KOPT-K1 (cell line): ENCODE measurements at regions not wholly inside any gene's neighbourhood (a gene's known extent, or its start where the extent isn't known, plus 50 kb on each side); places are given as distances from the start of the nearest gene placed in this dataset.
"Not testable (repeated sequence)": the region's sequence is repeated elsewhere in the genome, so short reads cannot be mapped to it uniquely, and the experiment has no call there.

Experiments used
- H3K27ac ChIP-seq: fragments of 200-600 bp; sonication (generic); 2 replicates; pipeline ENCODE4 v1.5.1; 2016; ENCODE audit warnings: antibody characterized with exemption, mild to moderate bottlenecking, low read depth, low read length; ENCODE audit not compliant: poor library complexity, severe bottlenecking
- H3K36me3 ChIP-seq: fragments of 200-600 bp; sonication (generic); 2 replicates; pipeline ENCODE4 v1.5.1; 2017; ENCODE audit warnings: antibody characterized with exemption, mild to moderate bottlenecking, low read length, moderate library complexity; ENCODE audit not compliant: insufficient read depth
- H3K9me3 ChIP-seq: fragments of 200-600 bp; sonication (generic); 2 replicates; pipeline ENCODE4 v1.5.1; 2017; ENCODE audit warnings: antibody characterized with exemption, low read length, mild to moderate bottlenecking; ENCODE audit not compliant: insufficient read depth, poor library complexity, severe bottlenecking

DNA sequence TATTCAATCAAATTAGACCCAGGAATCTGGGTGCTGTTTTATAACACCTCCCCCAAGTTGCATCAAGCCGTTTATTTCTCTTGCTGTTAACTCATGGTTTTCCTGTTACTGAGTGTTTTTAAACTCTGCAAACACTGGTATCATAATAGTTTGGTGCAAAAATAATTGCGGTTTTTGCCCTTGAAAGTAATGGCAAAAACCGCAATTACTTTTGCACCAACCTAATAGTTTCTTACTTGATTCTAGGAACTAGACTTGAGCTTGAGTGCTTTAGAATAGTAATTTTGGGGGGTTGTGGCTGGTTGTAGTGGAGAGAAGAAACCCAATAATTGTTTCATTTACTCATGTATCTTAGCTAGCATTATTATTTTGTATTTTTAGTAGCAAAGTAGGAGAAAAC is 156.6 kb downstream of the FHIP1A start:
- Histone ChIP-seq H3K9me3 (no peaks in the 10 kb centered on the region), H3K27ac (no peak overlapping the region), H3K36me3 (no peaks in the 10 kb centered on the region)

DNA sequence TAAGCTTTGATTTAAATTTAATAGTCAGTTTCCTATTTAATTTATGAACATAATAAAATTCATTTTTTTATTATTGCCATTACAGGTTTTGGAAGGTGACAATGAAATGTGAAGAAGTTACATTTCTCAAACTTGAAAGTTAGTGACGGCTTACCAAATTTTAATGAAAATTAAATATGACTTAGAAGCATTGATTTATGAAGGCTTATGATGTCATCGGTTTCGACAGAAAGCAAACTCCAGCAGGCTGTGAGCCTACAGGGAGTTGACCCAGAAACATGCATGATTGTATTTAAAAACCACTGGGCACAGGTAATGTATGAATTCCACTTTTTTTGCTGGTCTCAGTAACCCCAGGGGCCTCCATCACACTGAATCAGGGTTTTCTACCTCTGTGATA is 157.1 kb downstream of the FHIP1A start:
- Histone ChIP-seq H3K9me3 (no peaks in the 10 kb centered on the region), H3K36me3 (no peaks in the 10 kb centered on the region), H3K27ac (no peak overlapping the region)

DNA sequence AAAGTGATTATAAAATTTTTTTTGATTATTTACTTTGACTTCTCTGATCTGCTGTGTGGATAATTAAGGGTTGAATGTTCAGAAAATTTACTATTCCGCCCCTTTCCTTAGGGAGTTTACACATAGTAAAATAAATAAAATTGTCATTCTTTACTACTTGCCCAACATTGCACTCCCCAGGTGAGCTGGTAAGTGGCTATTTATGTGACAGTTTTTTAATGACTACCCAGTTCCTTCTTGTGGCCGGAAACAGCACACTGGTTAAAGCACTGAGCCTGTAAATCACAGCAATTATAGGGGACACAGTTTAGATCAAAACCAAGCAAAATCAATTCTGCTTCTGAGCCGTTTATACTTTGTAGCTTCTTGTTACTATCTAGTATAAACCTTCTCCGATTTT is 158.1 kb downstream of the FHIP1A start:
- H3K9me3 ChIP-seq: no peaks in the 10 kb centered on the region

GRCh38 chr4:151568966-151569365 is 160.0 kb downstream of the FHIP1A start:
- H3K9me3 ChIP-seq: no peaks in the 10 kb centered on the region
- no peak overlapping the region for H3K27ac ChIP-seq
- no peaks in the 10 kb centered on the region for H3K36me3 ChIP-seq

More for the DNA sequence above, 158.1 kb downstream of the FHIP1A start:
- Histone ChIP-seq H3K36me3 (no peaks in the 10 kb centered on the region), H3K27ac (no peak overlapping the region)

GRCh38 chr4:151569650-151570049 is 160.7 kb downstream of the FHIP1A start:
- Histone ChIP-seq H3K9me3 (no peaks in the 10 kb centered on the region), H3K27ac (no peak overlapping the region)

DNA sequence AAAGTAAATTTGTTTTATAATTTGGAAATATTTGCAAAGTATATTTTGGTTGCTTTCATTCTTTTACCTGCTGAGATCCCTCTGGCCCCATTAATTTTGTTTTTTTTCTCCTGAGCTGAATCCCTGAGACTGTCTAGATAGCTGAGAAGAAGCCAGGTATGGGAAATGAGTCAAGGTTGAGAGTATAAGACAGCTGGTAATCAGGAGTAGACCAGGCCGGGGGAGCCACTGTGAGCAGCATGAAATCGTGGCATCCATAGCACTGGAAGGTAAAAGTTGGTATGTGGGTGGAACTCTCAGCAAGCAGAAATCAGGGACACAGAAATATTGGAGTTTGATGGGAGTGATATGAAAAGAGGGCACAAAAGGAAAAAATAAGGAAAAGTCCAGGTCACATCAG is 164.5 kb downstream of the FHIP1A start:
- Histone ChIP-seq H3K9me3 (no peaks in the 10 kb centered on the region), H3K27ac (no peak overlapping the region), H3K36me3 (no peaks in the 10 kb centered on the region)

More at GRCh38 chr4:151569650-151570049, 160.7 kb downstream of the FHIP1A start:
- H3K36me3 ChIP-seq: no peaks in the 10 kb centered on the region

GRCh38 chr4:151573945-151574344 is 165.0 kb downstream of the FHIP1A start:
- Histone ChIP-seq H3K36me3 (no peaks in the 10 kb centered on the region), H3K27ac (no peak overlapping the region), H3K9me3 (no peaks in the 10 kb centered on the region)

GRCh38 chr4:151574968-151575367 is 166.0 kb downstream of the FHIP1A start:
- Histone ChIP-seq H3K36me3 (no peaks in the 10 kb centered on the region), H3K27ac (no peak overlapping the region), H3K9me3 (no peaks in the 10 kb centered on the region)

GRCh38 chr4:151575646-151576045 is 166.7 kb downstream of the FHIP1A start:
- no peaks in the 10 kb centered on the region for H3K9me3 ChIP-seq
- H3K36me3 ChIP-seq: no peaks in the 10 kb centered on the region
- no peak overlapping the region for H3K27ac ChIP-seq

GRCh38 chr4:151576627-151577026 is 167.7 kb downstream of the FHIP1A start:
- Histone ChIP-seq H3K27ac (no peak overlapping the region), H3K9me3 (no peaks in the 10 kb centered on the region), H3K36me3 (no peaks in the 10 kb centered on the region)

- no peaks in the 10 kb centered on the region for H3K9me3 ChIP-seq
- H3K27ac ChIP-seq: no peak overlapping the region
- no peaks in the 10 kb centered on the region for H3K36me3 ChIP-seq
Measured at GRCh38 chr4:151581570-151581969, 172.6 kb downstream of the FHIP1A start.

DNA sequence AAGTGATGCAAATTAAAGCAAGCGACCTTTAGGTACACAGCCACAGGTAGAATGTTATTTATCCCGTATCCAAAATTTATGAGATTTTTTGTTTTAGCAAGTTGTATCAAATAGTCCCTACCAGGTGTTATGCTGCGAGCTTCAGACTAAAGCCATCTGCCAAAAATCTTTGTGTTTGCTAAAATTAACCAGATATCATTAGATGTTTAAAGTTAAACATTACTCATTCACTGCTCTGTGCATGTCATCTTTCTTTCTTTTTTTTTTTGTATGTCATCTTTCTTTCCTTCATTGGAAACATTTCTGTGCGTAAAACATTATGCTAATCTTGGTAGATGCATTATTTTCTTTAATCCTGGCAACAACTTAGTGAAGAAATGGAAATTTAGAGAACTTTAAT is 173.1 kb downstream of the FHIP1A start:
- Histone ChIP-seq H3K27ac (no peak overlapping the region), H3K36me3 (no peaks in the 10 kb centered on the region), H3K9me3 (no peaks in the 10 kb centered on the region)

- Histone ChIP-seq H3K9me3 (no peaks in the 10 kb centered on the region), H3K27ac (no peak overlapping the region)
Measured at GRCh38 chr4:151583157-151583914, 174.4 kb downstream of the FHIP1A start.

DNA sequence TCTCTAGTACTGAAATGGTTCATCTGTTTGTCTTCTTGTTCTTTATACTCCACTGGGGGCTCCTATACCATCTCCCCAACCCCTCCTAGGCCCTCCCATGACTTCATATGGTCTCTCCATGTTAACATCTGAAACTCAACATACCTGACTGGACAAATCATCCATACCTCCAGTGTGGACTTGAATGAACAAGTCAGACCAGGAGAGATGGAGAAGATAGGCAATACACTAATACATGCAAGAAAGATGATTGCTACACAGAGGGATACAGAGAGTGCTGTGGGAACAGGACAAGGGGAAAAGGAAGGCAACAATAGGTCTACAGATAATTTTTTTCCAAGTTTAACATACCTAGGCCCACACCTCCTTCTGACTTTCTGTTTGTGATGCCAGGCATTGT is 175.1 kb downstream of the FHIP1A start:
- H3K27ac ChIP-seq: no peak overlapping the region
- H3K9me3 ChIP-seq: no peaks in the 10 kb centered on the region
- H3K36me3 ChIP-seq: no peaks in the 10 kb centered on the region

More at GRCh38 chr4:151583157-151583914, 174.4 kb downstream of the FHIP1A start:
- H3K36me3 ChIP-seq: no peaks in the 10 kb centered on the region

- H3K27ac ChIP-seq, H3K9me3 ChIP-seq, H3K36me3 ChIP-seq: not testable (repeated sequence)
Measured at GRCh38 chr4:151595629-151596028, 165.2 kb downstream of the GATB start.

DNA sequence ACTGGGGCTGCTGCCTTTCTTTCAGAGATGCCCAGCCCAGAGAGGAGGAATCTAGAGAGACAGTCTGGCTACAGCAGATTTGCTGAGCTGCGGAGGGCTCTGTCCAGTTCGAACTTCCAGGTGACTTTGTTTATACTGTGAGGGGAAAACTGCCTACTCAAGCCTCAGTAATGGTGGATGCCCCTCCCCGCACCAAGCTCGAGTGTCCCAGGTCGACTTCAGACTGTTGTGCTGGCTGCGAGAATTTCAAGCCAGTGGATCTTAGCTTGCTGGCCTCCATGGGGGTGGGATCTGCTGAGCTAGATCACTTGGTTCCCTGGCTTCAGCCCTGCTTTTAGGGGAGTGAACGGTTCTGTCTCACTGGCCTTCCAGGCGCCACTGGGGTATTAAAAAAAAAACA is 163.1 kb downstream of the GATB start:
- not testable (repeated sequence) for H3K9me3 ChIP-seq, H3K27ac ChIP-seq

More for the DNA sequence above, 163.1 kb downstream of the GATB start:
- not testable (repeated sequence) for H3K36me3 ChIP-seq
